ENCODE measurements at regions not wholly inside any gene's neighbourhood (a gene's known extent, or its start where the extent isn't known, plus 50 kb on each side); places are given as distances from the start of the nearest gene placed in this dataset.
"Not testable (repeated sequence)": the region's sequence is repeated elsewhere in the genome, so short reads cannot be mapped to it uniquely, and the experiment has no call there.

DNA sequence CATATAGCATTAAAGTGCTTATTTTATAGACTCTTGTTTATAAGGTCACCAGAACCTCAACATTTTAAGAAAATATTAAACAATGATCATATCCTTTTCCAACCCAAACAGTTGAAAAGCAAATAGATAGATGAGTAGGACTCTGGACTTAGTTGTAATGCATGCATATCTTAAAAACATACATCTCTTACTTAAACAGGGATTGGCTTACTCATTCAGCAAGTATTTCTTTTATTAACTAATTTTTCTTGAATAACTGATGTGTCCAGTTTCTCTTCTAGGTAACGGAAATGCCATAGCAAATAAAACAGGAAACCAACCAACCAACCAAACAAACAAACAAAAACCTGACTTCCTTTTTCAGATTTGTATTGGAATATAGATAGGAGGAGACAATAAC lies 70.9 kb upstream of the NBPF4 start:
- H3K4me3 ChIP-seq (ENCODE audit: low read depth, low read length) = no peak overlapping the region

DNA sequence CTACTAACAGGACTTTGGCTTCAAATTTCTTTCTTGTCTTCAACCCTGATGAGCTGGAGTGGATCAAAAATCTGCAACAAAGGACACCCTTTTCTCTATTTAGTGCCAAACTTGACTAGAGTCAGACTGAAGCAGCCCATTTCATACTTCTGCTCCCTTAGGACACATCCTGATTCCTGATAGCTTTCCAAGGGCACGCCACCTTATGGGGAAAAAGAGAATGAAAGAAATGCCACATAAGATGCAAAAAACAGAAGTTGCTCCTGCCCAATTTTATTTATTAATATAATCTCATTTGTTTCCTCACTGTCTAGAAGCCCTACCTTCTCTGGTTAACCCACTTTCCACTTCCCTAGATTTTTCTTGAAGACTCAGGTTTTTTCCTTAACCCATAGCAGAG lies 72.7 kb upstream of the NBPF4 start:
- TF ChIP-seq, protein P1, sequence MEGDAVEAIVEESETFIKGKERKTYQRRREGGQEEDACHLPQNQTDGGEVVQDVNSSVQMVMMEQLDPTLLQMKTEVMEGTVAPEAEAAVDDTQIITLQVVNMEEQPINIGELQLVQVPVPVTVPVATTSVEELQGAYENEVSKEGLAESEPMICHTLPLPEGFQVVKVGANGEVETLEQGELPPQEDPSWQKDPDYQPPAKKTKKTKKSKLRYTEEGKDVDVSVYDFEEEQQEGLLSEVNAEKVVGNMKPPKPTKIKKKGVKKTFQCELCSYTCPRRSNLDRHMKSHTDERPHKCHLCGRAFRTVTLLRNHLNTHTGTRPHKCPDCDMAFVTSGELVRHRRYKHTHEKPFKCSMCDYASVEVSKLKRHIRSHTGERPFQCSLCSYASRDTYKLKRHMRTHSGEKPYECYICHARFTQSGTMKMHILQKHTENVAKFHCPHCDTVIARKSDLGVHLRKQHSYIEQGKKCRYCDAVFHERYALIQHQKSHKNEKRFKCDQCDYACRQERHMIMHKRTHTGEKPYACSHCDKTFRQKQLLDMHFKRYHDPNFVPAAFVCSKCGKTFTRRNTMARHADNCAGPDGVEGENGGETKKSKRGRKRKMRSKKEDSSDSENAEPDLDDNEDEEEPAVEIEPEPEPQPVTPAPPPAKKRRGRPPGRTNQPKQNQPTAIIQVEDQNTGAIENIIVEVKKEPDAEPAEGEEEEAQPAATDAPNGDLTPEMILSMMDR (IDR thresholded peaks at IDR 0.05; ENCODE audit: borderline replicate concordance, insufficient read depth, low read depth, low read length) = peak; percentile 5; the same call in 1 of the 2 replicates
- no peak overlapping the region for H3K4me3 ChIP-seq (ENCODE audit: low read depth, low read length)

More for the DNA sequence above, 70.9 kb upstream of the NBPF4 start:
- TF ChIP-seq, protein P1 (IDR thresholded peaks at IDR 0.05; ENCODE audit: borderline replicate concordance, insufficient read depth, low read depth, low read length) = no peak

DNA sequence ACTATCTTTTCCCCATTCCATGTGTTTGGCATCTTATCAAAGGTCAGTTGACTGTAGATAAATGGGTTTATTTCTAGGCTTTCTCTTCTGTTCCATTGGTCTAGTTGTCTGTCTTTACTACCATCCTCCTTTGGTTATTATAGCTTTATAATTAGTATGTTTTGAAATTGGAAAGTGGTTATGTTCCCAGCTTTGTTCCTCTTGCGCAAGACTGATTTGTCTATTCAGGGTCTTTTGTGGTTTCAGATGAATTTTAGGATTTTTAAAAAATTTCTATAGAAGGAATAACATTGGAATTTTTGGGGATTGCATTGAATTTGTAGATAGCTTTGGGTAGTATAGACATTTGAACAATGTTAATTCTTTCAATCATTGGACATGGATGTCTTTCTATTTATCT lies 77.0 kb upstream of the NBPF4 start:
- TF ChIP-seq, protein P1 (IDR thresholded peaks at IDR 0.05; ENCODE audit: borderline replicate concordance, insufficient read depth, low read depth, low read length) = no peak
- no peak overlapping the region for H3K4me3 ChIP-seq (ENCODE audit: low read depth, low read length)

DNA sequence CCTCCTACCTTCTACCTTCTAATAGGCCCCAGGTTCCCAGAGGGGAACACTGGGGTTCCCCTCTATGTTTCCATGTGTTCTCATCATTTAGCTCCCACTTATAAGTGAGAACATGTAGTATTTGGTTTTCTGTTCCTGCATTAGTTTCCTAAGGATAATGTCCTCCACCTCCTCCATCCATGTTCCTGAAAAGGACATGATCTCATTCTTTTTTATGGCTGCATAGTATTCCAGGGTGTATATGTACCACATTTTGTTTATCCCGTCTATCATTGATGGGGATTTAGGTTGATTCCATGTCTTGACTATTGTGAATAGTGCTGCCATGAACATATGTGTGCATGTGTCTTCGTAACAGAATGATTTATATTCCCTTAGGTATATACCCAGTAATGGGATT lies 81.5 kb upstream of the NBPF4 start:
- not testable (repeated sequence) for H3K4me3 ChIP-seq (ENCODE audit: low read depth, low read length)

DNA sequence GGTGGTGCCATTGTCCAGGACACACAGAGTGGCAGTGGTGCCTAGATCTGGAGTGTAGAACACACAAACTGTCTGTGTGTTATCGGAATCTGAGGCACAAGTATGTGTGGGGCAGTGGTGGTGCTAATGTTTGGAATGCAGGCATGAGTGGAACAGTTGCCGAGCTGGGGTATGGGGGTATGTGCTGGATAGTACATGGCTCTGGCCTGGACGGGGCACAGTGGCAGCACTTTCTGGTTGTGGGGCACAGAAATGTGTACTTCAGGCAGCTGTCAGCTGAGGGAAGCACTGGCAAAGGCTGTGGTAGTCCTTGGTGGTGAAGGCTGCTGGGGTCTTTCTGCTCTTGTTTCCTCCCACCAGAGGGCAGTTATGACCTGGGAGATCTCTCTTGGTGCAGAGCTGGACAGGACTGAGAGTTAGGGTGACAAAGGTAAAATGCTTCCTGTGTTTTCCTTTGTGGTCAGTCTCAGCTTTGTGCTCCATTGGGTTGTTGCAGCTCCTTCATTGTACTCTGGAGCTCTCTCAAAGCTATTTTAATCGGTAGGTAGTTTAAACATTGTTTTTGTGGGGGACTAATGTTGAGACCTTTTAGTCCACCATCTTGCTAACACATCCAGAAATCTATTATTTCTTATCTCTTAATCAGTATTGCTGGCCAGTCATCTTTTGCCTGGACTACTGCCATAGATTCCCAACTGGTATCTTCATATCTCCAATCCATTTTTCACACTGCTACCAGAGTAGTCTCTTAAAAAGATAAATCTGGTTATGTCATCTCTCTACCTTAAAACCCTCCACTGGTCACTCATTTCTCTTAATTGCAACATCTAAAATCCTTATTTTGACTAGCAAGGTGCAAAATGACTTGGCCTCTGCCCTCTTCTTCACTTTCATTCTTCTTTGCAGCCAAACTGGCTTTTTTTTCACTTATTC lies 83.9 kb upstream of the NBPF4 start:
- H3K4me3 ChIP-seq (ENCODE audit: low read depth, low read length) = no peak overlapping the region
- TF ChIP-seq, protein P1 (IDR thresholded peaks at IDR 0.05; ENCODE audit: borderline replicate concordance, insufficient read depth, low read depth, low read length) = no peak

DNA sequence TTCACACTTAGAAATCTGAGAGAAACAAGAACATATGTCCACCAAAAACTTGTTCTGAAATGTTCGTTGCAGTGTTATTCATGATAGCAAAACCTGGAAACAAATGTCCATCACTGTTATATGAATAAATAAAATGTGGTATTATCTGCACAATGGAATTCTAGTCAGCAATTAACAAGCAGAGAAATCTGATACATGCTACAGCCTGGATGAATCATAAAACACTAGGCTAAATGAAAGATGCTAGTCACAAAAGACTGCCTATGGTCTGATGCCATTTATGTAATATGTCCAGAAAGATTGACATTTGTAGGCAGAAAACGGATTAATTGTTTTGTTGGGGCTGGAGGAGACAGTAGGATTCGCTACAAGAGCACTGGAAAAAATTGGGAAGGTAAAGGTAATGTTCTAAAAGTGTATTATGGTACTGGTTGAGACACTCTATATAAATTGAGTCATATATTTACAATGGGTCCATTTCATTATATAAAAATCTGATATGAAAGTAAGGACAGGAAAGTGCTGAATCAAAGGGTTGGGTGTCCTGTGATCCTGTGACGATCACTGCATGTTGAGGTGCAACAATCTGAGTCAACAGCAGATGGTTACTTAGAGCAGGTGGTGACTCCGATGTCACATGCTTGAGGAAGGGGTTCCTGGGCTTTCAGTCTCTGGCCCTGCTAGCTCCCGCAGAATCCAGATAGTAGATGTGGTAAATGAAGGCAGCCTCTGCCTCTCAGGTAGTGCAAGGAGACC lies 102.1 kb upstream of the NBPF4 start:
- H3K4me3 ChIP-seq (ENCODE audit: low read depth, low read length) = no peak overlapping the region
- TF ChIP-seq, protein P1 (IDR thresholded peaks at IDR 0.05; ENCODE audit: borderline replicate concordance, insufficient read depth, low read depth, low read length) = no peak

DNA sequence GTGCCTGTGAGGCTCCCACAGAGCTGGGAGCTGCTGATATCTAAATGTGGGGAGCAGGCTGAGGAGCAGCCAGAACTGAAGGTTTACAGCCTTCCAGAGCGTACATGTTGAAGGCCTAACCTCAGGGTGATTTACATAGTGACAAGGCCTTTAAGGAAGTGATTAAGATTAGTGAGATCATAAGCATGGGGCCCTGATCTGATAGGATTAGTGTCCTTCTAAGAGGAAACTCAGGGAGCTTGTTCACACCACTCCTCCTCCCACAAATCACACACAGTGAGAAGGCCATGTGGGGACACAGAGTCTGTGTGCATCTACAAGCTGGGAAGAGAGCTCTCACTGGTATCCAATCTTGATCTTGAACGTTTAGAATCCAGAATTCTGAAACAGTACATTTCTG lies 92.3 kb upstream of the NBPF6 start:
- TF ChIP-seq, protein P1 (IDR thresholded peaks at IDR 0.05; ENCODE audit: borderline replicate concordance, insufficient read depth, low read depth, low read length) = no peak
- no peak overlapping the region for H3K4me3 ChIP-seq (ENCODE audit: low read depth, low read length)

DNA sequence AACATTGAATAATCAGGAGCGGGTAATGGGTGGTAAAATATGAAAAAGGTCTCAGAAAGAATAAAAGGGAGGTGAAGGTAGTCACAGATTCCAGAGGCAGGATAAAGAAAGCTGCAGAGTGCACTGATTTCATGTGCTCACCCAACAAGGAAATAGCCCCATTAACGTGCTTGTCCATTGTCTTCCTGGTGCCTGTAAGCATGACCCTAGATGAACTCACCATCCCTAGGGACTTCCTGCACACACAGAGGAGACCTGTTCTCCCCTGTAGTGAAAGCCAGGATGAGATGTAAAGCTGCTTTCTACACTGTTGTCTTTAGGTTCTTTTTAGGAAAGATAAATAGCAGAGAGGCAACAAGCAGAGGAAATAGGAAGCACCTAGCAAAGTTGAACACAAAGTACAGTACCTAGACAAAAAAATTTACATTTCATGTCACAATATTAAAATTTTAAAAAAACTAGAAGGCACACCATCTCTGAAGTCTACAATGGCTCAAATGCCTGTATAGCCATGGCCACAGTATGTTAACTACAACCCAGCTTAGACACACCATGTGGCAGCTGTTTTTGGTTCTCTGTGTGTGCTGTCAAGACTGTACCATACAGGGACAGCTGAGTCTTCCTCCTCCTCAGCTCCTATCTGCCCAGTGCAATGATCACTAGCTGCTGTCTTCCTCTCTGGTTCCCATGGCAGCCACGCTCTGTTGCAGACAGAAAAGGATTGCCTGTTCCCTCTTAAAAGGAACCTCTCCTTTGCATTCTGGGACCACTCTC lies 69.9 kb upstream of the NBPF6 start:
- H3K4me3 ChIP-seq (ENCODE audit: low read depth, low read length) = not testable (repeated sequence)
